GM21528 (cell line): ENCODE measurements at regions not wholly inside any gene's neighbourhood (a gene's known extent, or its start where the extent isn't known, plus 50 kb on each side); places are given as distances from the start of the nearest gene placed in this dataset.

ENCODE experiments used
- ATAC-seq: cut with Tn5 transposase; IDR thresholded peaks from one replicate; pipeline ENCODE4 v1.9.1; 2021; ENCODE audit warnings: mild to moderate bottlenecking, moderate library complexity; ENCODE audit not compliant: unreplicated experiment, low FRiP score

- no peak for ATAC-seq
Measured at GRCh38 chr20:11585752-11586352, 331.8 kb upstream of the BTBD3 start.

GRCh38 chr20:11588875-11589274 lies 328.8 kb upstream of the BTBD3 start:
- no peak for ATAC-seq

GRCh38 chr20:11591965-11592364 lies 325.7 kb upstream of the BTBD3 start:
- no peak for ATAC-seq

GRCh38 chr20:11604339-11604738 lies 313.4 kb upstream of the BTBD3 start:
- no peak for ATAC-seq

GRCh38 chr20:11607047-11607446 lies 310.6 kb upstream of the BTBD3 start:
- ATAC-seq = no peak

- ATAC-seq = no peak
Measured at GRCh38 chr20:11608736-11609135, 309.0 kb upstream of the BTBD3 start.

GRCh38 chr20:11624704-11625103 lies 293.0 kb upstream of the BTBD3 start:
- no peak for ATAC-seq

GRCh38 chr20:11626551-11626950 lies 291.1 kb upstream of the BTBD3 start:
- ATAC-seq = no peak

GRCh38 chr20:11642866-11643265 lies 274.8 kb upstream of the BTBD3 start:
- no peak for ATAC-seq

GRCh38 chr20:11646359-11646758 lies 271.3 kb upstream of the BTBD3 start:
- ATAC-seq = no peak

GRCh38 chr20:11650566-11650965 lies 267.1 kb upstream of the BTBD3 start:
- ATAC-seq = no peak

- ATAC-seq = no peak
Measured at GRCh38 chr20:11651138-11651537, 266.6 kb upstream of the BTBD3 start.

GRCh38 chr20:11651647-11652046 lies 266.0 kb upstream of the BTBD3 start:
- no peak for ATAC-seq

- ATAC-seq = no peak
Measured at GRCh38 chr20:11652128-11652527, 265.6 kb upstream of the BTBD3 start.

- no peak for ATAC-seq
Measured at GRCh38 chr20:11654766-11655165, 262.9 kb upstream of the BTBD3 start.

GRCh38 chr20:11660673-11661072 lies 257.0 kb upstream of the BTBD3 start:
- ATAC-seq = no peak

GRCh38 chr20:11671015-11671511 lies 246.6 kb upstream of the BTBD3 start:
- ATAC-seq = no peak

GRCh38 chr20:11672959-11673358 lies 244.7 kb upstream of the BTBD3 start:
- no peak for ATAC-seq

GRCh38 chr20:11675920-11676629 lies 241.6 kb upstream of the BTBD3 start:
- no peak for ATAC-seq

GRCh38 chr20:11676630-11677287 lies 240.9 kb upstream of the BTBD3 start:
- no peak for ATAC-seq

GRCh38 chr20:11677428-11677827 lies 240.3 kb upstream of the BTBD3 start:
- no peak for ATAC-seq

- no peak for ATAC-seq
Measured at GRCh38 chr20:11677836-11678235, 239.9 kb upstream of the BTBD3 start.
